ENCODE measurements at regions not wholly inside any gene's neighbourhood (a gene's known extent, or its start where the extent isn't known, plus 50 kb on each side); places are given as distances from the start of the nearest gene placed in this dataset.
"Not testable (repeated sequence)": the region's sequence is repeated elsewhere in the genome, so short reads cannot be mapped to it uniquely, and the experiment has no call there.

- Histone ChIP-seq H3K27ac (no peak overlapping the region), H3K27me3 (replicated peaks) (no peaks in the 10 kb centered on the region), H3K36me3 (replicated peaks) (no peaks in the 10 kb centered on the region), H3K4me3 (ENCODE audit: low read depth, low read length) (no peak overlapping the region)
- TF ChIP-seq, protein P1, sequence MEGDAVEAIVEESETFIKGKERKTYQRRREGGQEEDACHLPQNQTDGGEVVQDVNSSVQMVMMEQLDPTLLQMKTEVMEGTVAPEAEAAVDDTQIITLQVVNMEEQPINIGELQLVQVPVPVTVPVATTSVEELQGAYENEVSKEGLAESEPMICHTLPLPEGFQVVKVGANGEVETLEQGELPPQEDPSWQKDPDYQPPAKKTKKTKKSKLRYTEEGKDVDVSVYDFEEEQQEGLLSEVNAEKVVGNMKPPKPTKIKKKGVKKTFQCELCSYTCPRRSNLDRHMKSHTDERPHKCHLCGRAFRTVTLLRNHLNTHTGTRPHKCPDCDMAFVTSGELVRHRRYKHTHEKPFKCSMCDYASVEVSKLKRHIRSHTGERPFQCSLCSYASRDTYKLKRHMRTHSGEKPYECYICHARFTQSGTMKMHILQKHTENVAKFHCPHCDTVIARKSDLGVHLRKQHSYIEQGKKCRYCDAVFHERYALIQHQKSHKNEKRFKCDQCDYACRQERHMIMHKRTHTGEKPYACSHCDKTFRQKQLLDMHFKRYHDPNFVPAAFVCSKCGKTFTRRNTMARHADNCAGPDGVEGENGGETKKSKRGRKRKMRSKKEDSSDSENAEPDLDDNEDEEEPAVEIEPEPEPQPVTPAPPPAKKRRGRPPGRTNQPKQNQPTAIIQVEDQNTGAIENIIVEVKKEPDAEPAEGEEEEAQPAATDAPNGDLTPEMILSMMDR (IDR thresholded peaks at IDR 0.05; ENCODE audit: low read depth, low read length, missing control alignments): no peak
- in situ Hi-C loops (cut with HindIII; ENCODE audit: low pct_ligation_motif_present, low sequenced_read_pairs): no loop called here
- DNase-seq: no peak
Observed at GRCh38 chr6:169362501-169363121, 109.0 kb upstream of the THBS2 start.

- DNase-seq; H3K27me3 ChIP-seq (replicated peaks); in situ Hi-C loops (cut with HindIII; ENCODE audit: low pct_ligation_motif_present, low sequenced_read_pairs); H3K4me3 ChIP-seq (ENCODE audit: low read depth, low read length); H3K36me3 ChIP-seq (replicated peaks); H3K27ac ChIP-seq: not testable (repeated sequence)
Observed at GRCh38 chr6:169355001-169355400, 101.4 kb upstream of the THBS2 start.

- Histone ChIP-seq H3K4me3 (ENCODE audit: low read depth, low read length) (no peak overlapping the region), H3K36me3 (replicated peaks) (no peaks in the 10 kb centered on the region), H3K27ac (no peak overlapping the region), H3K27me3 (replicated peaks) (no peaks in the 10 kb centered on the region)
- TF ChIP-seq, protein P1 (IDR thresholded peaks at IDR 0.05; ENCODE audit: low read depth, low read length, missing control alignments): no peak
- in situ Hi-C loops (cut with HindIII; ENCODE audit: low pct_ligation_motif_present, low sequenced_read_pairs): no loop called here
- DNase-seq: no peak
Observed at GRCh38 chr6:169345146-169345545, 91.5 kb upstream of the THBS2 start.

- no peaks in the 10 kb centered on the region for H3K36me3 ChIP-seq (replicated peaks)
- H3K4me3 ChIP-seq (ENCODE audit: low read depth, low read length): no peak overlapping the region
- no peak for DNase-seq
- no peak overlapping the region for H3K27ac ChIP-seq
- TF ChIP-seq, protein P1 (IDR thresholded peaks at IDR 0.05; ENCODE audit: low read depth, low read length, missing control alignments): no peak
- H3K27me3 ChIP-seq (replicated peaks): no peaks in the 10 kb centered on the region
- in situ Hi-C loops (cut with HindIII; ENCODE audit: low pct_ligation_motif_present, low sequenced_read_pairs): no loop called here
Observed at GRCh38 chr6:169344750-169345065, 91.1 kb upstream of the THBS2 start.

DNA sequence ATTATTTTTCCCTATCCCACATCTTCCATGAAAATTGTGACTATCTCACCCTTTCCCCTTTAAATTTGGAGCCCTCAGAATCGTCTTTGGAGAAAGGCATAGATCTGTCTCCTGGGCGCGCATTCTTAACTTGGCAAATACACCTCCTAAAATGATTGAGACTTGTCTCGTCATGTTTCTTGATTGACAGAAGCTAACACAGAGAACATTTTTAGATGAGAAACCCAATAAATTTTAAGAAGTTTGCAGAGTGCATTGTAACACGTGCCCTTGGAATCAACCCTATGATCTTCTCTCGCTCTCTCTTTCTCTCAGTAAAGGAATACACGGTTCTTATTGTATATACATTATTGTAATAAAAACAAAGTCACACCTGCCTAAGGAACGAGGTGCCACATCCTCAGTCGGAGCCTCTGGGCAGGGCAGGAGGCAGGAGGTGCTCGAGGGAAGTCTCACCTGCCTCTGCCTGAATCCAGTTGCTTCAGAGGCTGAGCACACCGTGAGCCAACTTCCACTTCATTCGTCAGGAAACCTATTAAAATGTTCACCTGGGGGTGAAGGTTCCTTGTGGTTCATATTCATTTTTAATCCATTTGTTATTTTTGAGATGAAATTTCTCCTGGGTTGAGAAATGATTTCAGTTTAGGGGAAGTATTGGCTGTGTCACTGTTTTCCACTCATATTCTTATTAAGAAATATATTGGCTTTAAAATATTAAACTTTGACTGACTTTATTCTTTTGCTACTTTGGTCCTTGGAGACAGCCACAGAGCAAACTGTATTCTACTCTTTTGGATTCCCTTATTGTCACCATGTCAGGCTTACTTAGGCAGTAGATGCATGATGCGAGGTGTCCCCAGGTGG is 90.5 kb upstream of the THBS2 start:
- H3K4me3 ChIP-seq (ENCODE audit: low read depth, low read length): no peak overlapping the region
- H3K27me3 ChIP-seq (replicated peaks): no peaks in the 10 kb centered on the region
- no peaks in the 10 kb centered on the region for H3K36me3 ChIP-seq (replicated peaks)
- no peak overlapping the region for H3K27ac ChIP-seq
- TF ChIP-seq, protein P1 (IDR thresholded peaks at IDR 0.05; ENCODE audit: low read depth, low read length, missing control alignments): no peak
- DNase-seq: no peak
- in situ Hi-C loops (cut with HindIII; ENCODE audit: low pct_ligation_motif_present, low sequenced_read_pairs): no loop called here

DNA sequence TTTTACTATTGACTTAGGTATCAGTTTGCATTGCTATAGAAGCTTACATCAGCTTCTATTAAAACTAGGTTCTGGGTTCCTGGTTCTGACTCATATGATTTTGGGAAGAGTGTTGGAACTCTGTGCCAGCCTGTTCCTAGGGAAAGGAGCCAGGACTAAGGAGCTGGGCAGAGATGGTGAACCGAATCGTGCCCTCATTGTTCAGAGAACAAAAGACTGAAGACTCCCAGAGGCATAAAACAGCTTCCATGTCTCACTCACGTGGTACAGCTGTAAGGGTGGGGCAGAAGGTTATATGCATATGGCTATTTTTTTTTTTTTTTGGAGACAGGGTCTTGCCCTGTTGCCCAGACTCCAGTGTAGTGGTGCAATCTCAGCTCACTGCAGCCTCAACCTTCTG is 89.1 kb upstream of the THBS2 start:
- no peaks in the 10 kb centered on the region for H3K27me3 ChIP-seq (replicated peaks)
- H3K27ac ChIP-seq: no peak overlapping the region
- TF ChIP-seq, protein P1 (IDR thresholded peaks at IDR 0.05; ENCODE audit: low read depth, low read length, missing control alignments): no peak
- no peak for DNase-seq
- H3K4me3 ChIP-seq (ENCODE audit: low read depth, low read length): no peak overlapping the region
- in situ Hi-C loops (cut with HindIII; ENCODE audit: low pct_ligation_motif_present, low sequenced_read_pairs): no loop called here
- H3K36me3 ChIP-seq (replicated peaks): no peaks in the 10 kb centered on the region

Data from brain microvascular endothelial cell (primary cell).